ENCODE measurements at regions not wholly inside any gene's neighbourhood (a gene's known extent, or its start where the extent isn't known, plus 50 kb on each side); places are given as distances from the start of the nearest gene placed in this dataset.

- H3K27ac ChIP-seq = no peak overlapping the region
- no peaks in the 10 kb centered on the region for H3K4me1 ChIP-seq (replicated peaks)
- intact Hi-C loops (cut with DNase I) = no loop called here
- H3K27me3 ChIP-seq (replicated peaks; ENCODE audit: insufficient read depth) = no peaks in the 10 kb centered on the region
- 93% methylated on average over 1 of the region's 1 CpG for WGBS
- no peak for DNase-seq (ENCODE audit: low spot score)
- H3K4me3 ChIP-seq = no peak overlapping the region
- TF ChIP-seq POLR2AphosphoS5 (IDR thresholded peaks at IDR 0.05) = no peak
- no peak for TF ChIP-seq POLR2A (IDR thresholded peaks at IDR 0.05)
- TF ChIP-seq CTCF (IDR thresholded peaks at IDR 0.05) = no peak
- no peaks in the 10 kb centered on the region for H3K36me3 ChIP-seq
- H3K9me3 ChIP-seq = no peaks in the 10 kb centered on the region
Measured at GRCh38 chr11:16430674-16431073, 74.3 kb upstream of the SOX6 start.

GRCh38 chr11:16421826-16422225 lies 65.5 kb upstream of the SOX6 start:
- Histone ChIP-seq H3K27ac (no peak overlapping the region), H3K4me1 (replicated peaks) (no peaks in the 10 kb centered on the region), H3K9me3 (no peaks in the 10 kb centered on the region), H3K36me3 (no peaks in the 10 kb centered on the region), H3K4me3 (no peak overlapping the region), H3K27me3 (replicated peaks; ENCODE audit: insufficient read depth) (no peaks in the 10 kb centered on the region)
- DNase-seq (ENCODE audit: low spot score) = no peak
- intact Hi-C loops (cut with DNase I) = no loop called here
- 84% methylated on average over 2 of the region's 2 CpGs for WGBS
- TF ChIP-seq CTCF (IDR thresholded peaks at IDR 0.05) (no peak), POLR2AphosphoS5 (IDR thresholded peaks at IDR 0.05) (no peak), POLR2A (IDR thresholded peaks at IDR 0.05) (no peak)

- no peaks in the 10 kb centered on the region for H3K9me3 ChIP-seq
- H3K4me3 ChIP-seq = no peak overlapping the region
- no peaks in the 10 kb centered on the region for H3K4me1 ChIP-seq (replicated peaks)
- TF ChIP-seq CTCF (IDR thresholded peaks at IDR 0.05) = no peak
- no peak for TF ChIP-seq POLR2A (IDR thresholded peaks at IDR 0.05)
- no peak for TF ChIP-seq POLR2AphosphoS5 (IDR thresholded peaks at IDR 0.05)
- no peak overlapping the region for H3K27ac ChIP-seq
- H3K27me3 ChIP-seq (replicated peaks; ENCODE audit: insufficient read depth) = no peaks in the 10 kb centered on the region
- intact Hi-C loops (cut with DNase I) = no loop called here
- 43% methylated on average over 5 of the region's 5 CpGs for WGBS
- no peaks in the 10 kb centered on the region for H3K36me3 ChIP-seq
- DNase-seq (ENCODE audit: low spot score) = peak; percentile 5
Measured at GRCh38 chr11:16418428-16419097, 62.2 kb upstream of the SOX6 start.

GRCh38 chr11:16412525-16413172 lies 56.3 kb upstream of the SOX6 start:
- no peaks in the 10 kb centered on the region for H3K27me3 ChIP-seq (replicated peaks; ENCODE audit: insufficient read depth)
- no peaks in the 10 kb centered on the region for H3K4me1 ChIP-seq (replicated peaks)
- H3K4me3 ChIP-seq = no peak overlapping the region
- no peaks in the 10 kb centered on the region for H3K36me3 ChIP-seq
- H3K27ac ChIP-seq = no peak overlapping the region
- intact Hi-C loops (cut with DNase I) = no loop called here
- TF ChIP-seq POLR2A (IDR thresholded peaks at IDR 0.05) (no peak), POLR2AphosphoS5 (IDR thresholded peaks at IDR 0.05) (no peak), CTCF (IDR thresholded peaks at IDR 0.05) (no peak)
- 71% methylated on average over 1 of the region's 1 CpG for WGBS
- DNase-seq (ENCODE audit: low spot score) = no peak
- no peaks in the 10 kb centered on the region for H3K9me3 ChIP-seq

GRCh38 chr11:16410479-16410878 lies 54.1 kb upstream of the SOX6 start:
- H3K4me3 ChIP-seq = no peak overlapping the region
- H3K4me1 ChIP-seq (replicated peaks) = no peaks in the 10 kb centered on the region
- TF ChIP-seq CTCF (IDR thresholded peaks at IDR 0.05) = no peak
- TF ChIP-seq POLR2AphosphoS5 (IDR thresholded peaks at IDR 0.05) = no peak
- TF ChIP-seq POLR2A (IDR thresholded peaks at IDR 0.05) = no peak
- 82% methylated on average over 5 of the region's 5 CpGs for WGBS
- intact Hi-C loops (cut with DNase I) = no loop called here
- no peaks in the 10 kb centered on the region for H3K9me3 ChIP-seq
- H3K27ac ChIP-seq = no peak overlapping the region
- no peaks in the 10 kb centered on the region for H3K27me3 ChIP-seq (replicated peaks; ENCODE audit: insufficient read depth)
- DNase-seq (ENCODE audit: low spot score) = no peak
- H3K36me3 ChIP-seq = no peaks in the 10 kb centered on the region
